CD14-positive monocyte (primary cell): ENCODE measurements at regions not wholly inside any gene's neighbourhood (a gene's known extent, or its start where the extent isn't known, plus 50 kb on each side); places are given as distances from the start of the nearest gene placed in this dataset.

ENCODE experiments used
- DNase-seq, 3 donors: peaks; one replicate each; pipeline ENCODE4 v3.0.0-alpha.2; 2011 to 2022
- H2AFZ ChIP-seq: 2 replicates; pipeline ENCODE4 v1.6.0; 2012; ENCODE audit warnings: mild to moderate bottlenecking, low read depth, low read length, inconsistent platforms; ENCODE audit not compliant: insufficient read depth, poor library complexity, severe bottlenecking
- H3K27ac ChIP-seq, 2 donors: 1 replicate in 1 of 2; 2 replicates in 1 of 2; pipeline ENCODE4 v1.5.1; 2012 to 2013; ENCODE audit warnings: low read length in 2 of 2, control low read depth in 1 of 2, inconsistent platforms in 1 of 2, low read depth in 1 of 2, mild to moderate bottlenecking in 1 of 2
- H3K27me3 ChIP-seq, 2 donors: one replicate each; pipeline versions ENCODE4 v1.6.0 to v1.6.1; 2011 to 2013; ENCODE audit warnings: low read length in 2 of 2; ENCODE audit not compliant: control insufficient read depth in 2 of 2, insufficient read depth in 2 of 2
- H3K36me3 ChIP-seq, 2 donors: replicated peaks in 1 of 2; 1 replicate in 1 of 2; 2 replicates in 1 of 2; pipeline versions ENCODE4 v1.5.1 to v1.6.1; 2012 to 2013; ENCODE audit warnings: low read length in 2 of 2, control low read depth in 1 of 2, inconsistent platforms in 1 of 2, mild to moderate bottlenecking in 1 of 2; ENCODE audit not compliant: insufficient read depth in 2 of 2, control insufficient read depth in 1 of 2
- H3K4me1 ChIP-seq, 2 donors: 1 replicate in 1 of 2; 2 replicates in 1 of 2; pipeline versions ENCODE4 v1.5.1 to v1.6.1; 2012 to 2013; ENCODE audit warnings: low read length in 2 of 2, control low read depth in 1 of 2, inconsistent platforms in 1 of 2, mild to moderate bottlenecking in 1 of 2, moderate library complexity in 1 of 2; ENCODE audit not compliant: insufficient read depth in 2 of 2, control insufficient read depth in 1 of 2
- H3K4me2 ChIP-seq: replicated peaks from 2 replicates; pipeline ENCODE3; 2012; ENCODE audit warnings: low read length, moderate library complexity, mild to moderate bottlenecking; ENCODE audit not compliant: poor library complexity, severe bottlenecking; ENCODE audit errors: extremely low read depth
- H3K4me3 ChIP-seq, 3 experiments: fragments of 200-600 bp in 1 of 3; sonication (generic) in 1 of 3; replicated peaks in 1 of 3; 1 replicate in 2 of 3; 2 replicates in 1 of 3; pipeline ENCODE4 v1.5.1; 2011 to 2013; ENCODE audit warnings: low read length in 3 of 3, mild to moderate bottlenecking in 3 of 3, control low read depth in 2 of 3, low read depth in 2 of 3, inconsistent platforms in 1 of 3, moderate library complexity in 1 of 3
- H3K79me2 ChIP-seq: 2 replicates; pipeline ENCODE4 v1.6.0; 2012; ENCODE audit warnings: mild to moderate bottlenecking, control low read depth, inconsistent platforms, low read length, moderate library complexity; ENCODE audit not compliant: insufficient read depth
- H3K9ac ChIP-seq: 2 replicates; pipeline ENCODE4 v1.6.0; 2017; ENCODE audit warnings: low read length, mild to moderate bottlenecking; ENCODE audit not compliant: insufficient read depth, poor library complexity, severe bottlenecking
- H3K9me3 ChIP-seq, 2 donors: replicated peaks in 1 of 2; 1 replicate in 1 of 2; 2 replicates in 1 of 2; pipeline versions ENCODE4 v1.5.1 to v1.6.1; 2012 to 2013; ENCODE audit warnings: low read length in 2 of 2, control low read depth in 1 of 2; ENCODE audit not compliant: control insufficient read depth in 1 of 2, insufficient read depth in 1 of 2
- H4K20me1 ChIP-seq: 2 replicates; pipeline ENCODE4 v1.6.0; 2012; ENCODE audit warnings: mild to moderate bottlenecking, low read length, control low read depth, moderate library complexity; ENCODE audit not compliant: insufficient read depth
- H3K27ac Mint-ChIP-seq, 7 donors: one replicate each; pipeline ENCODE4 v1.8.0; 2020; ENCODE audit warnings: mild to moderate bottlenecking in 7 of 7, mixed read lengths in 7 of 7, moderate library complexity in 6 of 7, inconsistent platforms in 2 of 7
- H3K27me3 Mint-ChIP-seq, 3 donors: one replicate each; pipeline ENCODE4 v1.8.0; 2021 to 2022; ENCODE audit warnings: low read depth in 3 of 3, mild to moderate bottlenecking in 3 of 3, mixed read lengths in 3 of 3, moderate library complexity in 3 of 3, inconsistent platforms in 1 of 3
- H3K36me3 Mint-ChIP-seq, 2 donors: one replicate each; pipeline ENCODE4 v1.8.0; 2020; ENCODE audit warnings: mixed read lengths in 2 of 2, inconsistent platforms in 1 of 2, mild to moderate bottlenecking in 1 of 2
- H3K4me1 Mint-ChIP-seq: one replicate; pipeline ENCODE4 v1.8.0; 2020; ENCODE audit warnings: mild to moderate bottlenecking, mixed read lengths
- H3K4me3 Mint-ChIP-seq, 2 donors: one replicate each; pipeline ENCODE4 v1.8.0; 2020; ENCODE audit warnings: mild to moderate bottlenecking in 2 of 2, mixed read lengths in 2 of 2, moderate library complexity in 1 of 2
- H3K9me3 Mint-ChIP-seq, 7 donors: one replicate each; pipeline ENCODE4 v1.8.0; 2020 to 2022; ENCODE audit warnings: mixed read lengths in 7 of 7, mild to moderate bottlenecking in 6 of 7, moderate library complexity in 6 of 7, inconsistent platforms in 2 of 7
- WGBS: methylation state at CpG from one replicate; pipeline ENCODE4 v1.1.5; 2013; ENCODE audit warnings: missing lambda C conversion rate; ENCODE audit not compliant: insufficient coverage; 5-methylcytosine and 5-hydroxymethylcytosine counted together
- intact Hi-C, 2 donors: fragments of 100-400 bp; cut with micrococcal nuclease; formaldehyde crosslinking; loops; one replicate each; pipeline versions ENCODE4 v1.15.0 to v1.15.1; 2023
- TF ChIP-seq, protein P1 (sequence below): fragments of 200-600 bp; IDR thresholded peaks from one replicate; pipeline ENCODE4 v1.8.0; 2022; ENCODE audit warnings: antibody characterized with exemption, mild to moderate bottlenecking

DNA sequence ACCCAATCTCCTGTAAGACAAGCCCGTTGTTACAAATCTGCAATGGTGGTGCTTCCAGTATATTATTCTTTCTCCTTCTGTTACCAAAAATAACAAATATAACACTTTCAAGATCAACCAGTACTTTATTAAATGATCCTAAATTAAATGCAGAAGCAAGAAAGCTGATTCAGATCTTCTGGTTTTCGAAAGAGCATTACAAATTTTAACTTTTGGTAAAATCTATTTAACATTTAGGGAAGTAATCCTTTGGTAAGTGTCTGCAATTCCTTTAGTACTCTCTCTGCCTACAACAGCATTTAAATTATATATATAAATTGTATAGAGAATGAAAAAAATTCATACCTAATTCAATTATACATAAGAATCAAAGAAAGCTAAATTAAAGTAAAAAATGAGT is 198.6 kb upstream of the HMCN1 start:
- no peak overlapping the region for H3K9ac ChIP-seq
- H3K4me1 ChIP-seq = peaks cover 25 to 40% of the 10 kb centered on the region in 2 donors
- TF ChIP-seq, protein P1, sequence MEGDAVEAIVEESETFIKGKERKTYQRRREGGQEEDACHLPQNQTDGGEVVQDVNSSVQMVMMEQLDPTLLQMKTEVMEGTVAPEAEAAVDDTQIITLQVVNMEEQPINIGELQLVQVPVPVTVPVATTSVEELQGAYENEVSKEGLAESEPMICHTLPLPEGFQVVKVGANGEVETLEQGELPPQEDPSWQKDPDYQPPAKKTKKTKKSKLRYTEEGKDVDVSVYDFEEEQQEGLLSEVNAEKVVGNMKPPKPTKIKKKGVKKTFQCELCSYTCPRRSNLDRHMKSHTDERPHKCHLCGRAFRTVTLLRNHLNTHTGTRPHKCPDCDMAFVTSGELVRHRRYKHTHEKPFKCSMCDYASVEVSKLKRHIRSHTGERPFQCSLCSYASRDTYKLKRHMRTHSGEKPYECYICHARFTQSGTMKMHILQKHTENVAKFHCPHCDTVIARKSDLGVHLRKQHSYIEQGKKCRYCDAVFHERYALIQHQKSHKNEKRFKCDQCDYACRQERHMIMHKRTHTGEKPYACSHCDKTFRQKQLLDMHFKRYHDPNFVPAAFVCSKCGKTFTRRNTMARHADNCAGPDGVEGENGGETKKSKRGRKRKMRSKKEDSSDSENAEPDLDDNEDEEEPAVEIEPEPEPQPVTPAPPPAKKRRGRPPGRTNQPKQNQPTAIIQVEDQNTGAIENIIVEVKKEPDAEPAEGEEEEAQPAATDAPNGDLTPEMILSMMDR = no peak
- H3K4me3 ChIP-seq = peak overlapping the region in 1 of 3 experiments; percentile 50
- DNase-seq = peak; percentile 34 to 73 (median 44)
- H4K20me1 ChIP-seq = no peaks in the 10 kb centered on the region
- H3K4me2 ChIP-seq = peak overlapping the region; percentile 54
- no CpG with 5 or more reads among the region's 2 CpGs for WGBS
- H3K36me3 Mint-ChIP-seq = no peaks in the 10 kb centered on the region
- no peaks in the 10 kb centered on the region for H3K79me2 ChIP-seq
- H3K4me1 Mint-ChIP-seq = peaks cover 34% of the 10 kb centered on the region
- H3K4me3 Mint-ChIP-seq = peak overlapping the region in 1 of 2 donors; percentile 11
- H3K27me3 Mint-ChIP-seq = peaks cover 0 to 2% (median 0%) of the 10 kb centered on the region in 3 donors
- intact Hi-C loops = no loop called here
- peak overlapping the region in 1 of 2 donors; percentile 87 for H3K27ac ChIP-seq
- no peak overlapping the region for H2AFZ ChIP-seq
- no peaks in the 10 kb centered on the region for H3K36me3 ChIP-seq
- H3K27me3 ChIP-seq = no peaks in the 10 kb centered on the region
- H3K9me3 Mint-ChIP-seq = peaks cover 0 to 12% (median 8%) of the 10 kb centered on the region in 7 donors
- peak overlapping the region; percentile 86 to 96 (median 92) for H3K27ac Mint-ChIP-seq
- H3K9me3 ChIP-seq = no peaks in the 10 kb centered on the region

DNA sequence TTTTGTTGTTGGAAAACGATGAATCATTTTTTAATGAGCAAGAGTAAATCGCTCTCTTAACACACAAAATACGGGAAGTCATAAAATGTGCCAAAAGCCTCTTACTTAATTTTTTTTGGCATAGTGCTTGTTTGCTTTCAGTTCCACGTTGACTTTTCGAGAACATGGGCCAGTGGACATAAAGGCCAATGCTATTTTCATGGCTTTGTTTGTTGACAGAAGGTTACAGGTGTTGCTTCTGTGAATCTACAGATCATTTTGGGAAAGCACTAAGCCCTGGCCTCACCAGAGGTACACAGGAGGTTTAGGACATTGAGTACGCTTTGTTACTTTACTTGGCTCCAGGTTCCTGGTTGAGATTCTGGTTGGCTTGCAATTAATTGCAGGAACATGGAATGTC is 199.4 kb upstream of the HMCN1 start:
- H3K9ac ChIP-seq = no peak overlapping the region
- H3K4me3 ChIP-seq = peak overlapping the region in 1 of 3 experiments; percentile 50
- H3K4me3 Mint-ChIP-seq = peak overlapping the region in 1 of 2 donors; percentile 39
- H3K4me1 Mint-ChIP-seq = peaks cover 34% of the 10 kb centered on the region
- no peaks in the 10 kb centered on the region for H3K27me3 ChIP-seq
- H3K4me1 ChIP-seq = peaks cover 25 to 40% of the 10 kb centered on the region in 2 donors
- no peaks in the 10 kb centered on the region for H3K79me2 ChIP-seq
- TF ChIP-seq, protein P1 = no peak
- peaks cover 0 to 2% (median 0%) of the 10 kb centered on the region in 3 donors for H3K27me3 Mint-ChIP-seq
- WGBS = 0% methylated on average over 2 of the region's 6 CpGs
- intact Hi-C loops = no loop called here
- H2AFZ ChIP-seq = no peak overlapping the region
- H3K9me3 Mint-ChIP-seq = peaks cover 0 to 12% (median 5%) of the 10 kb centered on the region in 7 donors
- peak overlapping the region; percentile 1 to 87 for H3K27ac ChIP-seq
- H3K36me3 Mint-ChIP-seq = no peaks in the 10 kb centered on the region
- peak; percentile 72 to 88 (median 75) for DNase-seq
- H3K9me3 ChIP-seq = no peaks in the 10 kb centered on the region
- H3K27ac Mint-ChIP-seq = peak overlapping the region; percentile 86 to 96 (median 92)
- H3K4me2 ChIP-seq = peak overlapping the region; percentile 54
- no peaks in the 10 kb centered on the region for H4K20me1 ChIP-seq
- no peaks in the 10 kb centered on the region for H3K36me3 ChIP-seq
